ENCODE measurements at regions not wholly inside any gene's neighbourhood (a gene's known extent, or its start where the extent isn't known, plus 50 kb on each side); places are given as distances from the start of the nearest gene placed in this dataset.

DNA sequence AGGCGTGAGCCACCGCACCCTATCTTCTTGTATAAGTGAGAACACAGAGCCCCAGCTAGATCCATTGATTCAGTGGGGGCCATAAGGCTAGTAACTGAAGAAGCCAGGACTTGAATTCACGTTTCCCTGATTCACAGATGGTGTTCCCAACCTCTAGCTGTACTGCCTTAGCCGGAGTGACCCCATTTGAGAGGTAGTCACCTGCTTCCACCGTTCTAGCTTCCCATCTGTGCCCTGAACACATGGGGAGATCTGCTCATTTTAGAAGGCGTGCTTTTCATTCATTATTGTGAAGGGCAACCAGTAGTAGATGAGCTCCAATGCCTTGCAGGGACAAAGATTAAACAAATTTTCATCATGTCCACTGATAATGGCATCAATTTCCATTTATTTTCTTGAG is 365.7 kb upstream of the TPM1 start:
- Mint-ChIP-seq H3K4me1 (no peaks in the 10 kb centered on the region), H3K27ac (no peak overlapping the region), H3K4me3 (no peak overlapping the region), H3K9me3 (peaks cover 5% of the 10 kb centered on the region), H3K27me3 (ENCODE audit: low read depth) (no peaks in the 10 kb centered on the region), H3K36me3 (peaks cover 19% of the 10 kb centered on the region; the same call in 1 of the 2 replicates)
- TF ChIP-seq, protein P1, sequence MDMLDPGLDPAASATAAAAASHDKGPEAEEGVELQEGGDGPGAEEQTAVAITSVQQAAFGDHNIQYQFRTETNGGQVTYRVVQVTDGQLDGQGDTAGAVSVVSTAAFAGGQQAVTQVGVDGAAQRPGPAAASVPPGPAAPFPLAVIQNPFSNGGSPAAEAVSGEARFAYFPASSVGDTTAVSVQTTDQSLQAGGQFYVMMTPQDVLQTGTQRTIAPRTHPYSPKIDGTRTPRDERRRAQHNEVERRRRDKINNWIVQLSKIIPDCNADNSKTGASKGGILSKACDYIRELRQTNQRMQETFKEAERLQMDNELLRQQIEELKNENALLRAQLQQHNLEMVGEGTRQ (CRISPR knock-in tag; IDR thresholded peaks at IDR 0.05) = no peak
- TF ChIP-seq, protein P2, sequence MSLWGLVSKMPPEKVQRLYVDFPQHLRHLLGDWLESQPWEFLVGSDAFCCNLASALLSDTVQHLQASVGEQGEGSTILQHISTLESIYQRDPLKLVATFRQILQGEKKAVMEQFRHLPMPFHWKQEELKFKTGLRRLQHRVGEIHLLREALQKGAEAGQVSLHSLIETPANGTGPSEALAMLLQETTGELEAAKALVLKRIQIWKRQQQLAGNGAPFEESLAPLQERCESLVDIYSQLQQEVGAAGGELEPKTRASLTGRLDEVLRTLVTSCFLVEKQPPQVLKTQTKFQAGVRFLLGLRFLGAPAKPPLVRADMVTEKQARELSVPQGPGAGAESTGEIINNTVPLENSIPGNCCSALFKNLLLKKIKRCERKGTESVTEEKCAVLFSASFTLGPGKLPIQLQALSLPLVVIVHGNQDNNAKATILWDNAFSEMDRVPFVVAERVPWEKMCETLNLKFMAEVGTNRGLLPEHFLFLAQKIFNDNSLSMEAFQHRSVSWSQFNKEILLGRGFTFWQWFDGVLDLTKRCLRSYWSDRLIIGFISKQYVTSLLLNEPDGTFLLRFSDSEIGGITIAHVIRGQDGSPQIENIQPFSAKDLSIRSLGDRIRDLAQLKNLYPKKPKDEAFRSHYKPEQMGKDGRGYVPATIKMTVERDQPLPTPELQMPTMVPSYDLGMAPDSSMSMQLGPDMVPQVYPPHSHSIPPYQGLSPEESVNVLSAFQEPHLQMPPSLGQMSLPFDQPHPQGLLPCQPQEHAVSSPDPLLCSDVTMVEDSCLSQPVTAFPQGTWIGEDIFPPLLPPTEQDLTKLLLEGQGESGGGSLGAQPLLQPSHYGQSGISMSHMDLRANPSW (CRISPR knock-in tag; conservative IDR thresholded peaks at IDR 0.05; ENCODE audit: low read depth) = no peak
- TF ChIP-seq KAT7 (CRISPR knock-in tag; IDR thresholded peaks at IDR 0.05; ENCODE audit: borderline replicate concordance) = no peak
- TF ChIP-seq, protein P3, sequence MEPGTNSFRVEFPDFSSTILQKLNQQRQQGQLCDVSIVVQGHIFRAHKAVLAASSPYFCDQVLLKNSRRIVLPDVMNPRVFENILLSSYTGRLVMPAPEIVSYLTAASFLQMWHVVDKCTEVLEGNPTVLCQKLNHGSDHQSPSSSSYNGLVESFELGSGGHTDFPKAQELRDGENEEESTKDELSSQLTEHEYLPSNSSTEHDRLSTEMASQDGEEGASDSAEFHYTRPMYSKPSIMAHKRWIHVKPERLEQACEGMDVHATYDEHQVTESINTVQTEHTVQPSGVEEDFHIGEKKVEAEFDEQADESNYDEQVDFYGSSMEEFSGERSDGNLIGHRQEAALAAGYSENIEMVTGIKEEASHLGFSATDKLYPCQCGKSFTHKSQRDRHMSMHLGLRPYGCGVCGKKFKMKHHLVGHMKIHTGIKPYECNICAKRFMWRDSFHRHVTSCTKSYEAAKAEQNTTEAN (CRISPR knock-in tag; IDR thresholded peaks at IDR 0.05) = no peak
- TF ChIP-seq FOXJ3 (CRISPR knock-in tag; IDR thresholded peaks at IDR 0.05; ENCODE audit: borderline replicate concordance) = no peak
- TF ChIP-seq, protein P4, sequence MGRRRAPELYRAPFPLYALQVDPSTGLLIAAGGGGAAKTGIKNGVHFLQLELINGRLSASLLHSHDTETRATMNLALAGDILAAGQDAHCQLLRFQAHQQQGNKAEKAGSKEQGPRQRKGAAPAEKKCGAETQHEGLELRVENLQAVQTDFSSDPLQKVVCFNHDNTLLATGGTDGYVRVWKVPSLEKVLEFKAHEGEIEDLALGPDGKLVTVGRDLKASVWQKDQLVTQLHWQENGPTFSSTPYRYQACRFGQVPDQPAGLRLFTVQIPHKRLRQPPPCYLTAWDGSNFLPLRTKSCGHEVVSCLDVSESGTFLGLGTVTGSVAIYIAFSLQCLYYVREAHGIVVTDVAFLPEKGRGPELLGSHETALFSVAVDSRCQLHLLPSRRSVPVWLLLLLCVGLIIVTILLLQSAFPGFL (CRISPR knock-in tag; IDR thresholded peaks at IDR 0.05; ENCODE audit: borderline replicate concordance) = no peak
- no peak for TF ChIP-seq ZNF317 (CRISPR knock-in tag; IDR thresholded peaks at IDR 0.05; ENCODE audit: borderline replicate concordance, low read depth)
- no peak for TF ChIP-seq OVOL2 (CRISPR knock-in tag; IDR thresholded peaks at IDR 0.05; ENCODE audit: borderline replicate concordance)
- TF ChIP-seq RELA (CRISPR knock-in tag; IDR thresholded peaks at IDR 0.05; ENCODE audit: borderline replicate concordance) = no peak
- no peak for TF ChIP-seq GRHL2 (CRISPR knock-in tag; IDR thresholded peaks at IDR 0.05; ENCODE audit: insufficient replicate concordance, severe bottlenecking)
- TF ChIP-seq, protein P5, sequence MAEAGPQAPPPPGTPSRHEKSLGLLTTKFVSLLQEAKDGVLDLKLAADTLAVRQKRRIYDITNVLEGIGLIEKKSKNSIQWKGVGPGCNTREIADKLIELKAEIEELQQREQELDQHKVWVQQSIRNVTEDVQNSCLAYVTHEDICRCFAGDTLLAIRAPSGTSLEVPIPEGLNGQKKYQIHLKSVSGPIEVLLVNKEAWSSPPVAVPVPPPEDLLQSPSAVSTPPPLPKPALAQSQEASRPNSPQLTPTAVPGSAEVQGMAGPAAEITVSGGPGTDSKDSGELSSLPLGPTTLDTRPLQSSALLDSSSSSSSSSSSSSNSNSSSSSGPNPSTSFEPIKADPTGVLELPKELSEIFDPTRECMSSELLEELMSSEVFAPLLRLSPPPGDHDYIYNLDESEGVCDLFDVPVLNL (CRISPR knock-in tag; IDR thresholded peaks at IDR 0.05; ENCODE audit: borderline replicate concordance, low read depth) = no peak
- TF ChIP-seq ZNF671 (CRISPR knock-in tag; IDR thresholded peaks at IDR 0.05) = no peak
- TF ChIP-seq ZNF396 (CRISPR knock-in tag; IDR thresholded peaks at IDR 0.05; ENCODE audit: borderline replicate concordance) = no peak
- TF ChIP-seq, protein P6, sequence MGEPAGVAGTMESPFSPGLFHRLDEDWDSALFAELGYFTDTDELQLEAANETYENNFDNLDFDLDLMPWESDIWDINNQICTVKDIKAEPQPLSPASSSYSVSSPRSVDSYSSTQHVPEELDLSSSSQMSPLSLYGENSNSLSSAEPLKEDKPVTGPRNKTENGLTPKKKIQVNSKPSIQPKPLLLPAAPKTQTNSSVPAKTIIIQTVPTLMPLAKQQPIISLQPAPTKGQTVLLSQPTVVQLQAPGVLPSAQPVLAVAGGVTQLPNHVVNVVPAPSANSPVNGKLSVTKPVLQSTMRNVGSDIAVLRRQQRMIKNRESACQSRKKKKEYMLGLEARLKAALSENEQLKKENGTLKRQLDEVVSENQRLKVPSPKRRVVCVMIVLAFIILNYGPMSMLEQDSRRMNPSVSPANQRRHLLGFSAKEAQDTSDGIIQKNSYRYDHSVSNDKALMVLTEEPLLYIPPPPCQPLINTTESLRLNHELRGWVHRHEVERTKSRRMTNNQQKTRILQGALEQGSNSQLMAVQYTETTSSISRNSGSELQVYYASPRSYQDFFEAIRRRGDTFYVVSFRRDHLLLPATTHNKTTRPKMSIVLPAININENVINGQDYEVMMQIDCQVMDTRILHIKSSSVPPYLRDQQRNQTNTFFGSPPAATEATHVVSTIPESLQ (CRISPR knock-in tag; IDR thresholded peaks at IDR 0.05) = no peak
- TF ChIP-seq IRF2 (CRISPR knock-in tag; IDR thresholded peaks at IDR 0.05; ENCODE audit: borderline replicate concordance, low read depth) = no peak
- no peak for TF ChIP-seq JUN (CRISPR knock-in tag; IDR thresholded peaks at IDR 0.05)
- no peak for TF ChIP-seq EMX1 (CRISPR knock-in tag; IDR thresholded peaks at IDR 0.05)
- no peak for TF ChIP-seq NR3C1 (CRISPR knock-in tag; conservative IDR thresholded peaks at IDR 0.05; ENCODE audit: low read depth)
- TF ChIP-seq, protein P7, sequence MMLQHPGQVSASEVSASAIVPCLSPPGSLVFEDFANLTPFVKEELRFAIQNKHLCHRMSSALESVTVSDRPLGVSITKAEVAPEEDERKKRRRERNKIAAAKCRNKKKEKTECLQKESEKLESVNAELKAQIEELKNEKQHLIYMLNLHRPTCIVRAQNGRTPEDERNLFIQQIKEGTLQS (CRISPR knock-in tag; conservative IDR thresholded peaks at IDR 0.05) = no peak
- TF ChIP-seq GTF2I (CRISPR knock-in tag; conservative IDR thresholded peaks at IDR 0.05) = no peak
- ChIA-PET POLR2A (no interaction called here), CTCF (no interaction called here)
- ATAC-seq = no peak
- DNase-seq (ENCODE audit: low spot score) = no peak
